Keratinocyte (primary cell): ENCODE measurements at regions not wholly inside any gene's neighbourhood (a gene's known extent, or its start where the extent isn't known, plus 50 kb on each side); places are given as distances from the start of the nearest gene placed in this dataset.

Source experiments
- DNase-seq: peaks from one replicate; pipeline ENCODE4 v3.0.0-alpha.2; 2011; ENCODE audit warnings: low read depth, missing footprints, low spot score
- FAIRE-seq: peaks from 2 replicates; lab custom pipeline; 2011; peaks lifted over from hg19 to GRCh38; lab: Jason Lieb, UNC
- H2AFZ ChIP-seq: 2 replicates; pipeline ENCODE4 v1.6.0; 2012; ENCODE audit warnings: low read length, control low read depth, inconsistent platforms; ENCODE audit not compliant: control insufficient read depth
- H3K27ac ChIP-seq: 2 replicates; pipeline ENCODE4 v1.5.1; 2011; ENCODE audit warnings: low read length; ENCODE audit not compliant: control insufficient read depth, insufficient read depth
- H3K27me3 ChIP-seq: 3 replicates; pipeline ENCODE4 v1.6.0; 2011; ENCODE audit warnings: low read length; ENCODE audit not compliant: control insufficient read depth, insufficient read depth; ENCODE audit errors: extremely low read depth
- H3K36me3 ChIP-seq, 2 experiments: 2 replicates in 1 of 2; 3 replicates in 1 of 2; pipeline ENCODE4 v1.5.1; 2011; ENCODE audit warnings: low read length in 2 of 2, mild to moderate bottlenecking in 1 of 2; ENCODE audit not compliant: control insufficient read depth in 2 of 2, insufficient read depth in 2 of 2; ENCODE audit errors: extremely low read depth in 1 of 2
- H3K4me1 ChIP-seq: 3 replicates; pipeline ENCODE4 v1.5.1; 2011; ENCODE audit warnings: low read length; ENCODE audit not compliant: control insufficient read depth, insufficient read depth; ENCODE audit errors: extremely low read depth
- H3K4me2 ChIP-seq: 3 replicates; pipeline ENCODE4 v1.6.0; 2011; ENCODE audit warnings: low read depth, low read length; ENCODE audit not compliant: control insufficient read depth, insufficient read depth; ENCODE audit errors: extremely low read depth
- H3K4me3 ChIP-seq, 3 experiments: fragments of 200-600 bp in 1 of 3; sonication (generic) in 1 of 3; 2 replicates in 2 of 3; 3 replicates in 1 of 3; pipeline ENCODE4 v1.5.1; 2011 to 2016; ENCODE audit warnings: low read length in 3 of 3, mild to moderate bottlenecking in 3 of 3, control low read depth in 2 of 3, inconsistent platforms in 1 of 3, low read depth in 1 of 3, mixed read lengths in 1 of 3, mixed run types in 1 of 3, moderate library complexity in 1 of 3; ENCODE audit not compliant: control insufficient read depth in 2 of 3, insufficient read depth in 2 of 3; ENCODE audit errors: extremely low read depth in 1 of 3
- H3K79me2 ChIP-seq: 2 replicates; pipeline ENCODE4 v1.6.0; 2012; ENCODE audit warnings: low read length; ENCODE audit not compliant: control insufficient read depth, insufficient read depth
- H3K9ac ChIP-seq: 3 replicates; pipeline ENCODE4 v1.6.0; 2011; ENCODE audit warnings: low read length; ENCODE audit not compliant: control insufficient read depth, insufficient read depth; ENCODE audit errors: extremely low read depth
- H3K9me1 ChIP-seq: 3 replicates; pipeline ENCODE4 v1.6.0; 2011; ENCODE audit warnings: low read length; ENCODE audit not compliant: control insufficient read depth, insufficient read depth; ENCODE audit errors: extremely low read depth
- H3K9me3 ChIP-seq: 2 replicates; pipeline ENCODE4 v1.5.1; 2012; ENCODE audit warnings: low read depth, low read length; ENCODE audit not compliant: control insufficient read depth
- H4K20me1 ChIP-seq: 3 replicates; pipeline ENCODE4 v1.6.0; 2011; ENCODE audit warnings: low read length; ENCODE audit not compliant: control insufficient read depth, insufficient read depth; ENCODE audit errors: extremely low read depth
- EZH2 ChIP-seq: IDR thresholded peaks from one replicate; pipeline ENCODE4 v1.6.1; 2012; ENCODE audit warnings: inconsistent platforms, mild to moderate bottlenecking, low read length, moderate library complexity
- dilution Hi-C: fragments of 300-500 bp; cut with MboI; formaldehyde crosslinking; loops from one replicate; pipeline ENCODE4 v1.7.0; 2020; ENCODE audit warnings: low sequenced_read_pairs; ENCODE audit not compliant: extremely low pct_ligation_motif_present
- TF ChIP-seq, protein P1 (sequence below), 3 experiments: IDR thresholded peaks in 1 of 3; conservative IDR thresholded peaks in 1 of 3; optimal IDR thresholded peaks in 1 of 3; 2 replicates in 2 of 3; 3 replicates in 1 of 3; pipeline versions ENCODE3 to v1.5.1; 2011; ENCODE audit warnings: low read length in 3 of 3, mild to moderate bottlenecking in 3 of 3, moderate library complexity in 2 of 3, control low read depth in 1 of 3, inconsistent platforms in 1 of 3; ENCODE audit not compliant: insufficient read depth in 2 of 3; ENCODE audit errors: extremely low read depth in 1 of 3

DNA sequence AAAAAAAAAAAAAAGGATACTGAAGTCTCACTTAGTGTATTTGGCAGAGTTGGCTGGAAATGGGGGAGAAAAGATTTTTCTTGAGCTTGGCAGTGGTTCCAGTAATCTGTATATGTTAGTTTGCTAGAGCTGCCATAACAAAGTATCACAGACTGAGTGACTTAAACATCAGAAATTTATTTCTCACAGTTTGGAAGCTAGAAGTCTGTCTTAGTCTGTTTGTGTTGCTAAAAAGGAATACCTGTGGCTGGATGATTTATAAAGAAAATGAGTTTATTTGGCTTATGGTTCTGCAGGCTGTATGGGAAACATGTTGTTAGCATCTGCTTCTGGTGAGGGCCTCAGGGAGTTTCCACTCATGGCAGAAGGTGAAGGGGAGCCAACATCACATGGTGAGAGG lies 89.6 kb upstream of the CEP78 start:
- dilution Hi-C loops = no loop called here

DNA sequence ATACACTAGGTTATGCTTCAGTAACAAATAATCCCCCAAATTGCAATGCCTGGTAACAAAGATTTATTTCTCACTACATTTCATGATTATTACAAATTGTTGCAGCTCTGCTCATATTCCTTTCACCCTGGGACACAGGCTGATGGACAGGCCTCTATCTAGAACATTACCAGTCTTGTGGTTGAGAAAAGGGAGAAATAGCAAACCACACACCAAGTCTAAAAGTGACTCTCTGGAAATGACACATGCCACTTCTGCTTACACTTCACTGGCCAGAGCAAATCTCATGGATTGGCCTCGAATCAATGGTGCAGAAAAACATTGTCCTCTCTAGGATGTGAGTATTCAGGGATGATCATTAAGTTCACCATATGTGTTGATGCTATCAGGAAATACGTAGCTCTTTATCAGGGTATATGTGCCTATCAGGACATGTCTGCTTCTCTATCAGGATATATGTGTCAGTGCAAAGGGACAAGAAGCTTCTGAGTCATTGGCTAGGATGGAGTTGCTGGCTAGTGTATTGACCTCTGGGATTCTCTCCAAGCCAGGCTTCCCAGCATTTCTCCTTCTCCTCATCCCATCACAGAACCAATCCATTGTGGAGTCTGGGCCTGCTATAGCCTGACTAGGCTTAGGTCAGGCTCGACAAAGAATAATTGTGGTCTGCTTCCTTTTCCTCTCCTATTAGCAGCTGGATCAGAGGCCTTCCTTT lies 91.1 kb upstream of the CEP78 start:
- Histone ChIP-seq H3K9ac (no peak overlapping the region), H3K79me2 (no peaks in the 10 kb centered on the region), H3K4me3 (no peak overlapping the region), H3K4me2 (no peak overlapping the region), H3K4me1 (no peaks in the 10 kb centered on the region), H3K36me3 (no peaks in the 10 kb centered on the region), H4K20me1 (no peaks in the 10 kb centered on the region), H3K9me3 (no peaks in the 10 kb centered on the region), H3K27me3 (no peaks in the 10 kb centered on the region), H2AFZ (no peak overlapping the region), H3K9me1 (no peaks in the 10 kb centered on the region), H3K27ac (no peak overlapping the region)
- dilution Hi-C loops = no loop called here
- FAIRE-seq (no peak), DNase-seq (no peak)
- TF ChIP-seq, protein P1, sequence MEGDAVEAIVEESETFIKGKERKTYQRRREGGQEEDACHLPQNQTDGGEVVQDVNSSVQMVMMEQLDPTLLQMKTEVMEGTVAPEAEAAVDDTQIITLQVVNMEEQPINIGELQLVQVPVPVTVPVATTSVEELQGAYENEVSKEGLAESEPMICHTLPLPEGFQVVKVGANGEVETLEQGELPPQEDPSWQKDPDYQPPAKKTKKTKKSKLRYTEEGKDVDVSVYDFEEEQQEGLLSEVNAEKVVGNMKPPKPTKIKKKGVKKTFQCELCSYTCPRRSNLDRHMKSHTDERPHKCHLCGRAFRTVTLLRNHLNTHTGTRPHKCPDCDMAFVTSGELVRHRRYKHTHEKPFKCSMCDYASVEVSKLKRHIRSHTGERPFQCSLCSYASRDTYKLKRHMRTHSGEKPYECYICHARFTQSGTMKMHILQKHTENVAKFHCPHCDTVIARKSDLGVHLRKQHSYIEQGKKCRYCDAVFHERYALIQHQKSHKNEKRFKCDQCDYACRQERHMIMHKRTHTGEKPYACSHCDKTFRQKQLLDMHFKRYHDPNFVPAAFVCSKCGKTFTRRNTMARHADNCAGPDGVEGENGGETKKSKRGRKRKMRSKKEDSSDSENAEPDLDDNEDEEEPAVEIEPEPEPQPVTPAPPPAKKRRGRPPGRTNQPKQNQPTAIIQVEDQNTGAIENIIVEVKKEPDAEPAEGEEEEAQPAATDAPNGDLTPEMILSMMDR (optimal IDR thresholded peaks at IDR 0.05 in 1 of 3, IDR thresholded peaks at IDR 0.05 in 1 of 3, conservative IDR thresholded peaks at IDR 0.05 in 1 of 3; ENCODE audit: extremely low read depth in 1 of 3, insufficient read depth in 2 of 3, low read length in 3 of 3) = no peak
- TF ChIP-seq EZH2 = no peak

More for the DNA sequence above, 89.6 kb upstream of the CEP78 start:
- Histone ChIP-seq H3K27ac (no peak overlapping the region), H3K4me1 (no peaks in the 10 kb centered on the region), H3K9ac (no peak overlapping the region), H3K4me2 (no peak overlapping the region), H3K79me2 (no peaks in the 10 kb centered on the region), H3K36me3 (no peaks in the 10 kb centered on the region), H3K4me3 (no peak overlapping the region), H3K9me3 (no peaks in the 10 kb centered on the region), H2AFZ (no peak overlapping the region), H3K9me1 (no peaks in the 10 kb centered on the region), H4K20me1 (no peaks in the 10 kb centered on the region), H3K27me3 (no peaks in the 10 kb centered on the region)
- FAIRE-seq (no peak), DNase-seq (no peak)
- TF ChIP-seq EZH2 = no peak
- TF ChIP-seq, protein P1 (optimal IDR thresholded peaks at IDR 0.05 in 1 of 3, IDR thresholded peaks at IDR 0.05 in 1 of 3, conservative IDR thresholded peaks at IDR 0.05 in 1 of 3; ENCODE audit: extremely low read depth in 1 of 3, insufficient read depth in 2 of 3, low read length in 3 of 3) = no peak
